HG02798 (cell line): ENCODE measurements at regions not wholly inside any gene's neighbourhood (a gene's known extent, or its start where the extent isn't known, plus 50 kb on each side); places are given as distances from the start of the nearest gene placed in this dataset.
"Not testable (repeated sequence)": the region's sequence is repeated elsewhere in the genome, so short reads cannot be mapped to it uniquely, and the experiment has no call there.

Experiments
- ATAC-seq: cut with Tn5 transposase; IDR thresholded peaks from one replicate; pipeline ENCODE4 v1.9.1; 2021; ENCODE audit warnings: mild to moderate bottlenecking; ENCODE audit not compliant: unreplicated experiment, poor library complexity

DNA sequence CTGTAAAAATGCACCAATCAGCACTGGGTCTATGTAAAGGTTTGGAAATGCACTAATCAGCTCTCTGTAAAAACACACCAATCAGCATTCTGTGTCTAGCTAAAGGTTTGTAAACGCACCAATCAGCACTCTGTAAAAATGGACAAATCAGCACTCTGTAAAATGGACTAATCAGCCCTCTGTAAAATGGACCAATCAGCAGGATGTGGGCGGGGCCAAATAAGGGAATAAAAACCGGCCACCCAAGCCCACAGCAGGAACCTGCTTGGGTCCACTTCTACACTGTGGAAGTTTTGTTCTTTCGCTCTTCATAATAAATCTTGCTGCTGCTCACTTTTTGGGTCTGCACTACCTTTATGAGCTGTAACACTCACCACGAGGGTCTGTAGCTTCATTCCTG is 101.0 kb downstream of the SMC2 start:
- not testable (repeated sequence) for ATAC-seq

DNA sequence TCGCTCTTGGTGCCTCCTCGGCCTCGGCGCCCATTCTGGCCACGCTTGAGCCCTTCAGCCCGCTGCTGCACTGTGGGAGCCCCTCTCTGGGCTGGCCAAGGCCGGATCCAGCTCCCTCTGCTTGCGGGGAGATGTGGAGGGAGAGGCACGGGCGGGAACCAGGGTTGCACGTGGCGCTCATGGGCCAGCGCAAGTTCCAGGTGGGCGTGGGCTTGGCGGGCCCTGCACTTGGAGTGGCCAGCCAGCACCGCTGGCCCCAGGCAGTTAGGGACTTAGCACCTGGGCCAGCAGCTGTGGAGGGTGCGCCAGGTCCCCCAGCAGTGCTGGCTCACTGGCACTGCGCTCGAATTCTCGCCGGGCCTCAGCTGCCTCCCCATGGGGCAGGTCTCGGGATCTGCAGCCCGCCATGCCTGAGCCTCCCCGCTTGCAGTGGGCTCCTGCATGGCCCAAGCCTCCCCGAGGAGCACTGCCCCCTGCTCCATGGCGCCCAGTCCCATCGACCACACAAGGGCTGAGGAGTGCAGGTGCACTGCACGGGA is 106.4 kb downstream of the SMC2 start:
- no peak for ATAC-seq

DNA sequence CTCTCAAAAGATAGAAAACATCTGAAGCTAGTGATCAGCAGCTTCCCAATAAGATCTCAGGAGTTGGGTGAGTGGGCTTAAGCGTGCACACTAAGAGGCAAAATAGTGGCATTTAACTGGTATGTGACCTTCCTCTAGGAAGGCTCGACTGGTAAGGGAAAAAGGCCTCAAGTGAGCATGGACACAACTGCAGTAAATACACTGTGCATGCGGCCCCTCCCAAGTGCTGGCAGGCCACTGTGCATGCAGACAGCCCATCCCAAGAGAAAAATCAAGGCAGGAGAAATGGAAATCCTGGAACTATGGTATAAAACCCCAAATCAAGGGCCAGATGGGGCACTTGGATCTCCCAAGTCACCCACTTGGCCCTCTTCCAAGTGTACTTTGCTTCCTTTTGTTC is 112.7 kb downstream of the SMC2 start:
- ATAC-seq: no peak

DNA sequence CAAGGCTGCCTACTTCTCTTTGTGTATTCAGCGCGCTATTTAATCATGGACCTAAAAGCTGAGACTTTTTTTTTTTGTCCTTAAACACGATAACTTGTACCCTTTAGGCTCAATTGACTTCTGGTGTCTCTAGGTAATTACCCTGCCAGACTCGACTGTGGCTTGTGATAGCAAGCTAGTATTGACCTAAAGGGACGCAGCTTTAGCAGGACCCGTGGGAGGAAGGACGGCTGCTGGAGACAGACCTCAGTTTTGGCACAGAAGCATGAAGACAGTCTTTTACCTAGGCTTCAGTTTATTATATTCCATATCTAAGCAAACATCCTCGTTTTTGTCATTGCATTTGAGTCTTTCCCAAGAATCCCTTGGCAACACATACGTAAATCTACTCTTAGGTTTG is 115.3 kb downstream of the SMC2 start:
- ATAC-seq: no peak

DNA sequence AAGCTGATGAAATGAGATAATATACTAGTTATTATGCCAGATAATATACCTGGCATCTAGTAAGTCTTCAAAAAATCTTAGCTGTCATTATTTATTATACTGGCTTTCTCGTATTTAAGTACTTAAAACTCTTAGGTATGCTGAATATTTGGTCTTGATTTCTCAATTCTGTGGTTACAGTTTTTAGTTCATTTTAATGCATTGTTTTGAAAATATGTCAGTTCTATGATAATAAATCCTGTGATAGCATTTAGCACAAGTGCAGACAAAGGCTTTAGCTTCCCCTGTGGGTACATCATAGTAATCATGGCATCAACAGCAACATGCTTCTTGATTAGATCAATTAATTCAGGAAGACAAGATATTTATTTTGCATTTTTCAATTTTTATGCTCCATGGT is 133.0 kb downstream of the SMC2 start:
- ATAC-seq: no peak

DNA sequence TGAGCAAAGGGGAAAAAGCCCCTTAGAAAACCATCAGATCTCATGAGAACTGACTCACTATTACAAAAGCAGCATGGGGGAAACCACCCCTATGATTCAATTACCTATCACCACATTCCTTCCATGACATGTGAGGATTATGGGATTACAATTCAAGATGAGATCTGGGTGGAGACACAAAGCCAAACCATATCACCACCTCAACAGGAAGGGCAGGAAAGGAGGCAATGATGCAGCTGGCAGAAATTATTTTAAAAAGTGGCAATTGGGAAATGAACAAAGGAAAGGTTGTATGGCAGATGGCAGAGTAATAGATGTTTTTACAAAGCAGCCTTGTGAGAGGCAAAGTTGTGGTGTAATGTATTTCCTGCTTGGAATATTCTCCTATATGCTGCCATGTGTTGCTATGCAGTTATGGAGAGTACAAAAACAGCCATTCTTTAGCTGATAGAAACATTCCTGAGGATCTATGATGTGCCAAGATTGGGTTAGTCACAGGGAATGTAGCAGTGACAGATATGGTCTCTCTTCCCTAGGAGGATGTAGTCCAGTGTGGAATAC is 138.8 kb downstream of the SMC2 start:
- no peak for ATAC-seq

DNA sequence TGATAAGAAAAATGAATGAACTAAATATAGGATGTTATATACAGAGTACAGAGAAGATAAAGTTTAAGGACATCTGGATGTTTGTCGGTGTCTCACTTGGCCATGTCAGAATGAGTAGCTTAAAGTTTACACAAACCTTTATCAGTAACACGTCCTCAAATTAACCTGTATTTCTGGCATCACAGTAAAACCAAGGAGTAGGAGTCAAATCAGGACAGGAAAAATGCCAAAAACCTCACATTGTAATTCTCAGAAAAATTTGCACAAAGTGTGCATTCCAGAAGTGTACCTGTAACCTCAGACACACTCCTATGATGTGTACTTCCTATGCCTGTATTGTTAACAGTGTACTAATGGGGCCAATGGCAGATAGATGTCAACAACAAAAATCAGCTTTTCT is 139.3 kb downstream of the SMC2 start:
- no peak for ATAC-seq

DNA sequence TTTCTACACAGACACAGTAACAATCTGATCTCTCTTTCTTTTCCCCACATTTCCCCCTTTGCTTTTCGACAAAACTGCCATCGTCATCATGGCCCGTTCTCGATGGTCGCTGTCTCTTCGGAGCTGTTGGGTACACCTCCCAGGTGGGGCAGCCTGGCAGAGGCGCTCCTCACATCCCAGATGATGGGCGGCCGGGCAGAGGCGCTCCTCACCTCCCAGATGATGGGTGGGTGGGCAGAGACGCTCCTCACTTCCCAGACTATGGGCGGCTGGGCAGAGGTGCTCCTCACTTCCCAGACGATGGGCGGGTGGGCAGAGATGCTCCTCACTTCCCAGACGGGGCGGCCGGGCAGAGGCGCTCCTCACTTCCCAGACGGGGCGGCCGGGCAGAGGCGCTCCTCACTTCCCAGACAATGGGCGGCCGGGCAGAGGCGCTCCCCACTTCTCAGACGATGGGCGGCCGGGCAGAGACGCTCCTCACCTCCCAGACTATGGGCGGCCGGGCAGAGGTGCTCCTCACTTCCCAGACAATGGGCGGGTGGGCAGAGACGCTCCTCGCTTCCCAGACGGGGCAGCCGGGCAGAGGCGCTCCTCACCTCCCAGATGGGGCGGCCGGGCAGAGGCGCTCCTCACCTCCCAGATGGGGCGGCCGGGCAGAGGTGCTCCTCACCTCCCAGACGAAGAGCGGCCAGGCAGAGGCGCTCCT is 140.7 kb downstream of the SMC2 start:
- ATAC-seq: not testable (repeated sequence)

DNA sequence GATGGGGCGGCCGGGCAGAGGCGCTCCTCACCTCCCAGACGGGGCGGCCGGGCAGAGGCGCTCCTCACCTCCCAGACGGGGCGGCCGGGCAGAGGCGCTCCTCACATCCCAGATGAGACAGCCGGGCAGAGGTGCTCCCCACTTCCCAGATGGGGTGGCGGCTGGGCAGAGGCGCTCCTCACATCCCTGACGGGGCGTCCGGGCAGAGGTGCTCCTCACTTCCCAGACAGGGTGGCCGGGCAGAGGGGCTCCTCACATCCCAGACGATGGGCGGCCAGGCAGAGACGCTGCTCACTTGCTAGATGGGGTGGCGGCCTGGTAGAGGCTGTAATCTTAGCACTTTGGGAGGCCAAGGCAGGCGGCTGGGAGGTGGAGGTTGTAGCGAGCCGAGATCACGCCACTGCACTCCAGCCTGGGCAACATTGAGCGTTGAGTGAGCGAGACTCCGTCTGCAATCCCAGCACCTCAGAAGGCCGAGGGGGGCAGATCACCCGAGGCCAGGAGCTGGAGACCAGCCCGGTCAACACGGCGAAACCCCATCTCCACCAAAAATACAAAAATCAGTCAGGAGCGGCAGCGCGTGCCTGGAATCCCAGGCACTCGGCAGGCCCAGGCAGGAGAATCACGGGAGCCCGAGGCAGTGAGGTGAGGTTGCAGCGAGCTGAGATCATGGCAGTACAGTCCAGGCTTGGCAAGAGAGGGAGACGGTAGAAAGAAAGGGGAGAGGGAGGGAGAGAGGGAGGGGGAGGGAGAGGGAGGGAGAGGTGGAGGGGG is 141.4 kb downstream of the SMC2 start:
- not testable (repeated sequence) for ATAC-seq

DNA sequence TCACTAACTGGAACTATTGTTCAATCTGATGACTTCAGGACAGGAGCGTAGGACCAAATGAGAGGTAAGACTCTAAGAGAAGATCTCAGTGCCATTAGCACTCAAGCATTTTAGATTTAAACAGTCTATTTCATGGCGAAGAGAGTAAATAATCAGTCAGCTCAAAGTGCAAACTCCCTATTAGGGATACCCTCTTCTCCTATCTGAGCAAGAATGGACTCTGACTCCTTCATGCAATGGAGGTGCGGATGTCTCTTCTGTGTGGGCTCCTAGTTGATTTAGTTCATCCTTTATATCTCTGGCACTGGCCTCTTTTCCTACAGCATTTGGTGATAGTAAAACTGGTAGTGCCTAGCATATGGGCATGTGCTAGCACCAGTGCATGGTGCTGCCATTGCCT is 144.6 kb downstream of the SMC2 start:
- no peak for ATAC-seq

DNA sequence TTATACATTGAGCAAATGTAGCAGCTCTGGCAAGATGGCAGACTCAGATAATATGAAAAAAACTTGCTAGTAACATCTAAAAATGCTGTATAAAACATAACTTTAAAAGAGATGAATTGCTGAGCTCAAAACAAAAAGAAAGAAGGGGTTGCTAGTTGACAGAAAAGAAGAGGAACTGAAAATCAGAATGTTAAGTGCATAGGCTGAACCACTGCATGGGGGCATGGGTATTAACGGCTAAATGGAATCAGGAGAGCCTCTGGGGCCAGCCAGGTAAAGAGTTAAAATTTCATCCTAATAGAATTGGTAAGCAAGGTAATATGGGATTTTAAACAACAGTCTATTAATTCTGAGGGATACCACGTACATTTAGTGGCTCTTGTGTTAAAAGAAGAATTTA is 146.8 kb downstream of the SMC2 start:
- no peak for ATAC-seq

DNA sequence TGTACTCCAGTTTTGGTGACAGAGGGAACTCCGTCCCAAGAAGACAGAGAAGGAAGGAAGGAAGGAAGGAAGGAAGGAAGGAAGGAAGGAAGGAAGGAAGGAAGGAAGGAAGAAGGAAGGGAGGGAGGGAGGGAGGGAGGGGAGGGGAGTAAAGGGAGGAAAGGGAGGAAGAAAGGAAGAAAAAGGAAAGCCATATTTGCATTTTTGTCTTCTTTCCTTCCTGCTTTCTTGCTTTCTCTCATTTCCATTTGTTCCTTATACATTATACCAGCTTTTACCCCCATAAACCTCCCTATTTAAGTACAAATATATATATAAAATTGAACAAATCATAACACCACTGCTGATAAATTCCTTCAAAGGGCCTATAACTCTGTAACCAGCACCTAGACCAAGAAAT is 151.8 kb downstream of the SMC2 start:
- no peak for ATAC-seq

DNA sequence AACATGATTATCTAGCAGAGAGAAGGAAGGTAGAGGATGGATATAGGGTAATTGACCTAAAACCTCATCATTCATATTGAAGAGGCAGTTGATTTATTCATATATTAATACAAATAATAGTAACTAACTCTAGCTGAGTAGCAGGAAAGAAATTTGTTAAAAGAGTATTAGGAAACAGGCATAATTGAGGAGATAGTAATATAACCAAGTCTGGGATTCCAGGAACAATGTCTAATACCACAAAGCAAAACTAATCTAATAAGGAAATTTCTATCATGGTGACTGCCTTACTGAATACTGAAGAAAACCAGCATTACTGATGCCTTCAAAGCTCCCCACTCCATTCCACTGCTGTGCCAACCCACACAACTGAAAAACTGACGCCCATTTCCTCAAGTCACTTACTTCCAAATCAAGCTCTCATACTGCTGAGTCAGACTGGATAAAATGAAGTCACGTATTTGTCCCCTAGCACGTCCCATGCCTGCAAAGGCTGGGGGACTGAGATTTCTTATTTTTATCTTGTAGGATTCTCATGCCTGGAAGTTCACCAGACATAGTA is 153.9 kb downstream of the SMC2 start:
- ATAC-seq: peak; percentile 48

DNA sequence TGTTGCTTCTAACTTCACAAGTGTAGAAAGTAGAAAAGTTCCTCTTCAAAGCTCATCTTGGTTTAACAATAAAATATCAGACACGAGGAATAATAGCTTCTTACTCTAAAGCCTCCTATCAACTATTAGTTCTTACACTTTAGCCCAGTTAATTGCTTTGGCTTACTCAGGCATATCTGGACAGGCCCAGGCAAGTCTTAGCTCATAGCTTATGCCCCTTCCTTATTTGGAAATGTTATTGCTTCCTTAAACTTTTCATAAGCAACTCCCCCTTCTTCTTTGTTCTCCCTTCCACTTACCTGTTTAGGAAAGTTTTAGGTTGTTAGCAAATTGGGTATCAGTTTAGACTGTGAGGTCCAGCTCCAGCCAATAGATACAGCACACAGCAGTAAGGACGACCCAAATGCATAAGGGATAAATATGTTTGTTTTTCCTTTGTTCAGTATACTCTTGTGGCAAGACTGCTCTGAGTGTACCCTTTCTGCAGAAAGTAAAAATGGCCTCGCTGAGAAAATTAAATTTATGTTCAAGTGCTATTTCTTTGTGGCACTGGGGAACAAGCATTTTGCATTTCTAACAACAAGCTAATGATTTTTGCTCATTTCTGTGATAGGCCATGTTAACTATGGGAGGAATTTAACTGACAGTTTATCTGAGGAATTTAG is 162.1 kb downstream of the SMC2 start:
- ATAC-seq: no peak

DNA sequence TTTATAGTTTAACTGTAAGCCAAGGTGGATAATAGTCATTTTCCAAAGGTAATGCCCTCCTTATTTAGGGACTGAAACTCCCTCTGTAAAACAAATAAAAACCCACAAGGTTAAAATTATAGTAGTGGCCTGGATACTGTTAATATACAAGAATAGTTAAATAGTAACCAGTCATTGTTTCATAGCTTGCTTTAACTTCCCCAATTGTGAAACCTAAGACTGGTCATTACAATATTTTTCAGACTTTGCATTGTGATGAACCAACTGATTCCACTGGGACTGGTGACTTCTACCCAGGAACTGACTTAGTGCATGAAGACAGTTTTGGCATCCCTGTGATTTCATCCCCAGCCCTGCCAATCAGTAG is 162.6 kb downstream of the SMC2 start:
- ATAC-seq: no peak

DNA sequence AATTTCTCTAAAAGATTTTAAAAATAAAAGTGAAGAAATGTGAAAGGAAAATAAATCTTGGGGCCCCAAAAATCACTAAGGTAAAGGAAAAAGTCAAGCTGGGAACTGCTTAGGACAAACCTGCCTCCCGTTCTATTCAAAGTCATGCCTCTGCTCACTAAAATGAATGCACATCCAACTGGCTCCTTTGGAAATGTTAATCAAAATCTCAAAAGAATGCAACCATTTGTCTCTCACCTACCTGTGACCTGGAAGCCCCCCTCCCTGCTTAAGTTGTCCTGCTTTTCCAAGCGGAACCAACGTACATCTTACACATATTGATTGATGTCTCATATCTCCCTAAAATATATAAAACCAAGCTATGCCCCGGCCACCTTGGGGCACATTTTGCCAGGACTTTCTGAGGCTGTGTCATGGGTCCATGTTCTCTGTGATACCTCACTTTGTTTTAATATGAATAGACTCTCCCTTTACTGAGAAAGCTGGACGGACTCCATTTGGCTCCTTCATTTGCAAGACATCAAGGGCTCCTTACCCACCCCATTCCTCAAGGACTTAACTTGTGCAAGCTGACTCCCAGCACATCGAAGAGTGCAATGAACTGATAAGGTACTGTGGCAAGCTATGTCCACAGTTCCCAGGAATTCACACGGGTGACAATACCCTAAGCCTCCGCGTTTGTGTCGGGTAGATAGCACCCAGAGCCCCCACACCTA is 164.3 kb downstream of the SMC2 start:
- no peak for ATAC-seq

DNA sequence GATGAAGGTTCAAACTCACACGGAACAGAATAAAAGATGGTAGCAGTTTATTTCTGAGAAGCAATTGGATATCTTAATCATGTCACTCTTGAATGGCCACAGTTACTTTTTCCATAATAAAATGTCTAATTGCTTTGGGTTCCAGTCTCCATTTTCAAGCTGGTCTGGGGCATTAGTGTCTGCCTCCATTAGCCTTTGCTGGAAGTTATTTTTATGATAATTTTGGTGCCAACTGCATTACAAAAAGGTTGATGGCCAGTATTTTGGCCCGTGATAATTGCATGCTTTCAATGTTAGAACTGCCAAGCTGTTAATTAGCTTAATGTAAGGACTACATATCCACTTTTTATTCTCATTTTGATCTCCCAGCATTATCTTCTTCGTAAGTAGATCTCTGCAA is 165.9 kb downstream of the SMC2 start:
- no peak for ATAC-seq

DNA sequence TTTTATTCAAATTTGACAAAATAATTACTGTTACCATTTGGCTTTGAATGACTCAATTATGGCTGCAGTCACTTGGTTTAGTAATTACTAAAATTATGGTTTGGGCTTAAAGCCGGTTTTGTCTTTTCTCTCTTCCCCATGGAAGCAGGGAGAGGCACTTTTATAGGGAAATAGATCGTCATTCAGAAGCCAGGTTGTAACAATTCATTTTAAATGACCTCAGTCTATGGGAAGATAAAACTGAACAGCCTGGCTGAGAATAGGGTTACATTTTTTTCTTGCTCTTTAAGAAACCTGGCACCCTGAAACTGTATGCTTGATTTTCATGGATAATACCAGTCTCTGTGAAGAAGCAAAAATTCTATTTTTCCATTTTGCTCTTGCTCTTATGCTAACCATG is 169.8 kb downstream of the SMC2 start:
- ATAC-seq: no peak

DNA sequence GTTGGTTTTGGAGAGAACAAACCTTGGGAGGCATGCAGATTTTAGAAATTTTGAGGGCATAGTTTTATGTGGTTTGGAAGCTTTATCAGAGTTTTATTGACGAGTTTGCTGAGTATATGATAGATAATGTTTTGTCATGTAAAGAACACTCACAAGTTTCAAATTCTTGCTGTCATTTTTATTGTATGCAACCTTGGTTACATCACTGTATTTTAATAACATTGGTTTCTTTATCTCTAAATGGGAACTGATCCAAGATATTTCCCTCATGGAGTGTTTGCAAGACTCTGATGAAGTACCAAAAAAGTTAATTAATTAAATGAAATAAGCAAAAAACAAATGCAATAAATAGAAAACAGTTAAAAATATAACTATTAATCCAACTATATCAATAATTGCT is 170.3 kb downstream of the SMC2 start:
- ATAC-seq: no peak

DNA sequence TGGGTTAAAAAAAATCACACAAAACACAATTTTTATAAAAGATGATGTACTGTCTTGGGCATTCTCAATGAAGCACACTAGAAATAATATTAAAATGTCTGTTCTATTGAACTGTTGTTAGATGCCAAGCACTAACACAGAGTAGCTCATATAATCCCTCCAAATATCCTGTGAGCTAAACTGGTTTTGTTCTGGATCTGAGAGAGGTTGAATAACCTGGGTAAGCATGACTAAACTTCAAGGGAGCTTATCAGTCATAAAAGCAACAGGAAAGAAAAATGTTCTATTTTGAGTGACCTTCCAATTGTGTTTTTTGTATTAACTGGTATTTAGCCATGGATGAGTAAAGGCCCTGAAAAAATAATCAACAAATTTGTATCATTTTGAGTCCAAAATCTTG is 175.3 kb downstream of the SMC2 start:
- no peak for ATAC-seq
